ENCODE measurements at regions not wholly inside any gene's neighbourhood (a gene's known extent, or its start where the extent isn't known, plus 50 kb on each side); places are given as distances from the start of the nearest gene placed in this dataset.
A peak's percentile ranks its signal among the peaks of the same experiment; 100 is the strongest.

GRCh38 chr2:164061129-164061746, 325.4 kb upstream of the FIGN start:
- intact Hi-C loops (cut with DNase I; ENCODE audit: low total_unique reads): no loop called here
- H3K27me3 ChIP-seq: no peaks in the 10 kb centered on the region
- H3K27ac ChIP-seq: no peak overlapping the region
- H3K4me3 ChIP-seq: no peak overlapping the region
- no peaks in the 10 kb centered on the region for H3K9me3 ChIP-seq
- H3K36me3 ChIP-seq: no peaks in the 10 kb centered on the region
- no peaks in the 10 kb centered on the region for H3K4me1 ChIP-seq
- DNase-seq: no peak
- TF ChIP-seq CTCF (IDR thresholded peaks at IDR 0.05): peak in 1 of 4 experiments; percentile 15
- TF ChIP-seq POLR2A (IDR thresholded peaks at IDR 0.05): no peak

- H3K27ac ChIP-seq: no peak overlapping the region
- H3K4me3 ChIP-seq: no peak overlapping the region
- H3K36me3 ChIP-seq: no peaks in the 10 kb centered on the region
- no peaks in the 10 kb centered on the region for H3K4me1 ChIP-seq
- no peaks in the 10 kb centered on the region for H3K9me3 ChIP-seq
- H3K27me3 ChIP-seq: no peaks in the 10 kb centered on the region
- intact Hi-C loops (cut with DNase I; ENCODE audit: low total_unique reads): no loop called here
- no peak for DNase-seq
- TF ChIP-seq CTCF (IDR thresholded peaks at IDR 0.05) (no peak), POLR2A (IDR thresholded peaks at IDR 0.05) (no peak)
Observed at GRCh38 chr2:164060031-164060430, 324.2 kb upstream of the FIGN start.

GRCh38 chr2:164055623-164056022, 319.8 kb upstream of the FIGN start:
- H3K4me1 ChIP-seq: no peaks in the 10 kb centered on the region
- no peak for DNase-seq
- no peak overlapping the region for H3K4me3 ChIP-seq
- intact Hi-C loops (cut with DNase I; ENCODE audit: low total_unique reads): no loop called here
- no peaks in the 10 kb centered on the region for H3K27me3 ChIP-seq
- no peaks in the 10 kb centered on the region for H3K9me3 ChIP-seq
- TF ChIP-seq POLR2A (IDR thresholded peaks at IDR 0.05) (no peak), CTCF (IDR thresholded peaks at IDR 0.05) (no peak)
- no peak overlapping the region for H3K27ac ChIP-seq
- H3K36me3 ChIP-seq: no peaks in the 10 kb centered on the region

- intact Hi-C loops (cut with DNase I; ENCODE audit: low total_unique reads): no loop called here
- no peaks in the 10 kb centered on the region for H3K36me3 ChIP-seq
- no peak overlapping the region for H3K4me3 ChIP-seq
- no peak overlapping the region for H3K27ac ChIP-seq
- DNase-seq: no peak
- H3K9me3 ChIP-seq: no peaks in the 10 kb centered on the region
- TF ChIP-seq CTCF (IDR thresholded peaks at IDR 0.05) (no peak), POLR2A (IDR thresholded peaks at IDR 0.05) (no peak)
- no peaks in the 10 kb centered on the region for H3K4me1 ChIP-seq
- H3K27me3 ChIP-seq: no peaks in the 10 kb centered on the region
Observed at GRCh38 chr2:164054651-164055050, 318.8 kb upstream of the FIGN start.

GRCh38 chr2:164053021-164053420, 317.2 kb upstream of the FIGN start:
- Histone ChIP-seq H3K9me3 (no peaks in the 10 kb centered on the region), H3K27ac (no peak overlapping the region), H3K27me3 (no peaks in the 10 kb centered on the region), H3K4me1 (no peaks in the 10 kb centered on the region), H3K4me3 (no peak overlapping the region), H3K36me3 (no peaks in the 10 kb centered on the region)
- intact Hi-C loops (cut with DNase I; ENCODE audit: low total_unique reads): no loop called here
- TF ChIP-seq POLR2A (IDR thresholded peaks at IDR 0.05): no peak
- no peak for TF ChIP-seq CTCF (IDR thresholded peaks at IDR 0.05)
- DNase-seq: no peak
